HepG2 (cell line): ENCODE measurements at regions not wholly inside any gene's neighbourhood (a gene's known extent, or its start where the extent isn't known, plus 50 kb on each side); places are given as distances from the start of the nearest gene placed in this dataset.

Experiments used
- ATAC-seq: fragments of 200-7000 bp; cut with Tn5 transposase; 3 replicates; pipeline ENCODE4 v1.9.1; 2020; ENCODE audit warnings: mild to moderate bottlenecking, moderate library complexity
- BruUV-seq: library from RNA; stranded (reverse); fragments of 400-500 nt; replicated peaks from 2 replicates; lab custom pipeline; 2021; lab: Mats Ljungman, UMichigan
- CTCF ChIA-PET: fragments of 300-600 bp; formaldehyde crosslinking; extraction: SDS; loops from one replicate; lab custom pipeline; 2021; ENCODE audit warnings: low total read pairs, inconsistent platforms, low intra/inter-chr PET ratio; lab: Yijun Ruan, JAX
- POLR2A ChIA-PET: fragments of 350-600 bp; sonication (Branson Sonifier 250); formaldehyde crosslinking; loops from one replicate; lab custom pipeline; 2020; ENCODE audit warnings: antibody characterized with exemption, inconsistent platforms; lab: Yijun Ruan, JAX
- DNase-seq: peaks from one replicate; pipeline ENCODE4 v3.0.0-alpha.2; 2015; ENCODE audit warnings: low spot score
- FAIRE-seq: peaks from 3 replicates; lab custom pipeline; 2011; peaks lifted over from hg19 to GRCh38; lab: Jason Lieb, UNC
- H2AFZ ChIP-seq: one replicate; pipeline ENCODE4 v1.6.1; 2011; ENCODE audit warnings: low read length, inconsistent platforms
- H3K27ac ChIP-seq: fragments of 300-600 bp; 3 replicates; pipeline ENCODE4 v1.8.0; 2011; ENCODE audit warnings: mixed run types, mild to moderate bottlenecking, mixed read lengths, low read length, inconsistent platforms; ENCODE audit not compliant: insufficient read depth; ENCODE audit errors: extremely low read length
- H3K27me3 ChIP-seq, 2 experiments: fragments of 200-600 bp in 1 of 2; 2 replicates in 1 of 2; 3 replicates in 1 of 2; pipeline versions ENCODE4 v1.6.0 to v1.8.0; 2011; ENCODE audit warnings: low read length in 2 of 2, mild to moderate bottlenecking in 2 of 2, moderate library complexity in 2 of 2, inconsistent platforms in 1 of 2; ENCODE audit not compliant: insufficient read depth in 2 of 2, control insufficient read depth in 1 of 2
- H3K36me3 ChIP-seq, 2 experiments: fragments of 200-600 bp in 1 of 2; replicated peaks in 1 of 2; 2 replicates in 1 of 2; 3 replicates in 1 of 2; pipeline versions ENCODE4 v1.5.1 to v1.8.0; 2011; ENCODE audit warnings: low read length in 2 of 2, inconsistent platforms in 1 of 2; ENCODE audit not compliant: insufficient read depth in 2 of 2, control insufficient read depth in 1 of 2
- H3K4me1 ChIP-seq: 2 replicates; pipeline ENCODE4 v1.5.1; 2012; ENCODE audit warnings: low read length, inconsistent platforms; ENCODE audit not compliant: insufficient read depth
- H3K4me2 ChIP-seq: 2 replicates; pipeline ENCODE4 v1.6.0; 2011; ENCODE audit warnings: low read depth, low read length, inconsistent platforms
- H3K4me3 ChIP-seq, 3 experiments: fragments of 200-600 bp in 1 of 3; sonication (generic), shearing (Covaris generic) in 1 of 3; replicated peaks in 1 of 3; 2 replicates each; pipeline ENCODE4 v1.5.1; 2011 to 2016; ENCODE audit warnings: low read length in 3 of 3, inconsistent platforms in 2 of 3, low read depth in 2 of 3, mild to moderate bottlenecking in 2 of 3, control low read depth in 1 of 3, mixed read lengths in 1 of 3; ENCODE audit not compliant: insufficient read depth in 1 of 3
- H3K79me2 ChIP-seq: one replicate; pipeline ENCODE4 v1.6.1; 2011; ENCODE audit warnings: low read length, inconsistent platforms; ENCODE audit not compliant: insufficient read depth
- H3K9ac ChIP-seq: 2 replicates; pipeline ENCODE4 v1.6.0; 2011; ENCODE audit warnings: mild to moderate bottlenecking, low read depth, low read length, inconsistent platforms; ENCODE audit not compliant: insufficient read depth
- H3K9me3 ChIP-seq: 2 replicates; pipeline ENCODE4 v1.5.1; 2012; ENCODE audit warnings: mild to moderate bottlenecking, low read length
- H4K20me1 ChIP-seq: 2 replicates; pipeline ENCODE4 v1.6.0; 2011; ENCODE audit warnings: inconsistent platforms, mild to moderate bottlenecking, low read length, moderate library complexity; ENCODE audit not compliant: insufficient read depth
- BCL3 ChIP-seq: sonication (generic); formaldehyde crosslinking; IDR thresholded peaks from 2 replicates; pipeline ENCODE4 v1.5.1; 2020; ENCODE audit warnings: mild to moderate bottlenecking, missing genetic modification reagents, moderate library complexity
- DDIT3 ChIP-seq: sonication (generic); formaldehyde crosslinking; IDR thresholded peaks from 2 replicates; pipeline ENCODE4 v1.4.0; 2020; ENCODE audit warnings: mild to moderate bottlenecking, missing genetic modification reagents
- GATA4 ChIP-seq: sonication (generic); IDR thresholded peaks from 2 replicates; pipeline ENCODE4 v1.6.1; 2016; ENCODE audit warnings: antibody characterized with exemption, low read depth, borderline replicate concordance
- KAT8 ChIP-seq: IDR thresholded peaks from 2 replicates; pipeline ENCODE4 v1.6.1; 2016; ENCODE audit warnings: missing genetic modification reagents, missing compliant biosample characterization
- LCORL ChIP-seq, 2 experiments: fragments of 450-650 bp in 1 of 2; sonication (generic) in 1 of 2; formaldehyde crosslinking in 1 of 2; IDR thresholded peaks; 2 replicates each; pipeline versions ENCODE4 v1.5.0 to v1.6.1; 2017 to 2020; ENCODE audit warnings: antibody characterized with exemption in 1 of 2, missing genetic modification reagents in 1 of 2
- NFKB2 ChIP-seq: sonication (generic); formaldehyde crosslinking; IDR thresholded peaks from 2 replicates; pipeline ENCODE4 v1.4.0; 2020; ENCODE audit warnings: missing genetic modification reagents, borderline replicate concordance
- NR1H2 ChIP-seq: sonication (generic); formaldehyde crosslinking; IDR thresholded peaks from 2 replicates; pipeline ENCODE4 v1.8.1; 2022; ENCODE audit warnings: low read depth, missing genetic modification reagents, borderline replicate concordance
- PATZ1 ChIP-seq: sonication (generic); formaldehyde crosslinking; IDR thresholded peaks from 2 replicates; pipeline ENCODE4 v1.4.0; 2020; ENCODE audit warnings: missing genetic modification reagents
- PREB ChIP-seq: sonication (generic); formaldehyde crosslinking; IDR thresholded peaks from 2 replicates; pipeline ENCODE4 v1.4.0; 2020; ENCODE audit warnings: missing genetic modification reagents
- RFX1 ChIP-seq: fragments of 450-650 bp; IDR thresholded peaks from 2 replicates; pipeline ENCODE4 v1.6.1; 2017
- TCF7 ChIP-seq: sonication (generic); IDR thresholded peaks from 2 replicates; pipeline ENCODE4 v1.6.1; 2016; ENCODE audit warnings: antibody characterized with exemption, low read depth
- TOPORS ChIP-seq: sonication (generic); formaldehyde crosslinking; IDR thresholded peaks from 2 replicates; pipeline ENCODE4 v1.8.0; 2023; ENCODE audit warnings: mild to moderate bottlenecking, missing genetic modification reagents
- ZNF674 ChIP-seq: sonication (generic); formaldehyde crosslinking; IDR thresholded peaks from 2 replicates; pipeline ENCODE4 v1.5.0; 2020; ENCODE audit warnings: low read depth, mild to moderate bottlenecking, missing genetic modification reagents
- ZNF724P ChIP-seq: sonication (generic); formaldehyde crosslinking; IDR thresholded peaks from 2 replicates; pipeline ENCODE4 v1.8.0; 2022; ENCODE audit warnings: missing genetic modification reagents, borderline replicate concordance
- ZNF879 ChIP-seq: sonication (generic); formaldehyde crosslinking; IDR thresholded peaks from 2 replicates; pipeline ENCODE4 v1.8.1; 2023; ENCODE audit warnings: missing genetic modification reagents
- WGBS: methylation state at CpG from one replicate; pipeline ENCODE4 v1.1.6; 2017; ENCODE audit warnings: low lambda C conversion rate; 5-methylcytosine and 5-hydroxymethylcytosine counted together
- in situ Hi-C: cut with HindIII; loops from 2 replicates; pipeline ENCODE4 v1.10.0; 2017; ENCODE audit warnings: low pct_unique_long_range_greater_than_20kb; ENCODE audit not compliant: extremely low pct_ligation_motif_present
- intact Hi-C: fragments of 100-400 bp; cut with micrococcal nuclease; formaldehyde crosslinking; loops from one replicate; pipeline ENCODE4 v1.10.0; 2022; ENCODE audit not compliant: unreplicated experiment

GRCh38 chr7:136117539-136117938 is 140.4 kb upstream of the MTPN start (continued):
- TF ChIP-seq NFKB2 (CRISPR knock-in tag): no peak
- TF ChIP-seq DDIT3 (CRISPR knock-in tag): no peak
- TF ChIP-seq ZNF724P (CRISPR knock-in tag): no peak
- no peak for TF ChIP-seq TCF7
- no peak for TF ChIP-seq PREB (CRISPR knock-in tag)
- no peak for TF ChIP-seq PATZ1 (CRISPR knock-in tag)
- TF ChIP-seq ZNF674 (CRISPR knock-in tag): no peak
- no peak for TF ChIP-seq NR1H2 (CRISPR knock-in tag)
- no peak for TF ChIP-seq ZNF879 (CRISPR knock-in tag)
- TF ChIP-seq, all 625 proteins: peak for 0

- in situ Hi-C loops: no loop called here
- intact Hi-C loops: no loop called here
- ChIA-PET CTCF (no interaction called here), POLR2A (no interaction called here)
- H3K4me1 ChIP-seq: no peaks in the 10 kb centered on the region
- no peak overlapping the region for H3K4me3 ChIP-seq
- H3K4me2 ChIP-seq: no peak overlapping the region
- no peak overlapping the region for H2AFZ ChIP-seq
- 40% methylated on average over 2 of the region's 11 CpGs for WGBS
- FAIRE-seq (no peak), DNase-seq (no peak), ATAC-seq (no peak; the same call in 2 of the 3 replicates)
- no peaks in the 10 kb centered on the region for H3K9me3 ChIP-seq
- H3K79me2 ChIP-seq: no peaks in the 10 kb centered on the region
- no peak overlapping the region for H3K9ac ChIP-seq
- TF ChIP-seq LCORL (IDR thresholded peaks at IDR 0.05) (peak; percentile 78), LCORL (CRISPR knock-in tag; IDR thresholded peaks at IDR 0.05) (no peak), TOPORS (no peak), BCL3 (CRISPR knock-in tag) (no peak), GATA4 (no peak), KAT8 (CRISPR knock-in tag) (no peak), RFX1 (no peak)
- H3K36me3 ChIP-seq: no peaks in the 10 kb centered on the region
- H4K20me1 ChIP-seq: no peaks in the 10 kb centered on the region
- H3K27me3 ChIP-seq: no peaks in the 10 kb centered on the region
- no peak overlapping the region for H3K27ac ChIP-seq
- BruUV-seq: no TSS peak
These were observed 139.0 kb upstream of the MTPN start for GRCh38 chr7:136116186-136116585.
